Natural killer cell (primary cell): ENCODE measurements at regions not wholly inside any gene's neighbourhood (a gene's known extent, or its start where the extent isn't known, plus 50 kb on each side); places are given as distances from the start of the nearest gene placed in this dataset.

ENCODE experiments used
- ATAC-seq, 3 donors: fragments of 150-1000 bp in 2 of 3; fragments of 200-7000 bp in 1 of 3; cut with Tn5 transposase; 1 replicate in 1 of 3; 2 replicates in 2 of 3; pipeline ENCODE4 v1.10.0; 2021; ENCODE audit warnings: mild to moderate bottlenecking in 2 of 3, moderate library complexity in 2 of 3
- DNase-seq, 2 donors: peaks; one replicate each; pipeline versions ENCODE4 v3.0.0 to v3.0.0-alpha.2; 2013 to 2021; ENCODE audit warnings: mixed read lengths in 1 of 2
- H3K27ac ChIP-seq: one replicate; pipeline ENCODE4 v1.5.1; 2013; ENCODE audit warnings: mild to moderate bottlenecking, low read length
- H3K27me3 ChIP-seq: one replicate; pipeline ENCODE4 v1.6.1; 2013; ENCODE audit warnings: low read length; ENCODE audit not compliant: control insufficient read depth, insufficient read depth
- H3K36me3 ChIP-seq: one replicate; pipeline ENCODE4 v1.6.1; 2013; ENCODE audit warnings: low read length; ENCODE audit not compliant: control insufficient read depth, insufficient read depth
- H3K4me1 ChIP-seq: one replicate; pipeline ENCODE4 v1.6.1; 2013; ENCODE audit warnings: low read length; ENCODE audit not compliant: control insufficient read depth, insufficient read depth
- H3K4me3 ChIP-seq: one replicate; pipeline ENCODE4 v1.5.1; 2013; ENCODE audit warnings: low read length
- H3K9me3 ChIP-seq: one replicate; pipeline ENCODE4 v1.6.1; 2013; ENCODE audit warnings: low read length; ENCODE audit not compliant: control insufficient read depth, insufficient read depth
- H3K27ac Mint-ChIP-seq, 2 donors: one replicate each; pipeline ENCODE4 v1.8.0; 2022; ENCODE audit warnings: mild to moderate bottlenecking in 2 of 2, mixed read lengths in 2 of 2, moderate library complexity in 1 of 2
- H3K27me3 Mint-ChIP-seq, 2 donors: one replicate each; pipeline ENCODE4 v1.8.0; 2022; ENCODE audit warnings: low read depth in 2 of 2, mixed read lengths in 2 of 2
- H3K36me3 Mint-ChIP-seq: one replicate; pipeline ENCODE4 v1.8.0; 2022; ENCODE audit warnings: mixed read lengths
- H3K4me1 Mint-ChIP-seq, 2 donors: one replicate each; pipeline ENCODE4 v1.8.0; 2022; ENCODE audit warnings: mixed read lengths in 2 of 2
- H3K4me3 Mint-ChIP-seq: one replicate; pipeline ENCODE4 v1.8.0; 2022; ENCODE audit warnings: mild to moderate bottlenecking, moderate library complexity, mixed read lengths
- H3K9me3 Mint-ChIP-seq, 2 donors: one replicate each; pipeline ENCODE4 v1.8.0; 2022; ENCODE audit warnings: mixed read lengths in 2 of 2
- CTCF ChIP-seq: fragments of 200-600 bp; IDR thresholded peaks from one replicate; pipeline ENCODE4 v1.8.0; 2022; ENCODE audit warnings: antibody characterized with exemption
- WGBS: methylation state at CpG from one replicate; pipeline ENCODE4 v1.1.7; 2013; ENCODE audit warnings: missing lambda C conversion rate; ENCODE audit not compliant: insufficient coverage; 5-methylcytosine and 5-hydroxymethylcytosine counted together
- intact Hi-C: fragments of 100-400 bp; cut with micrococcal nuclease; formaldehyde crosslinking; loops from one replicate; pipeline ENCODE4 v1.14.2; 2022

- H3K4me1 ChIP-seq: no peaks in the 10 kb centered on the region
- no peaks in the 10 kb centered on the region for H3K27me3 ChIP-seq
- H3K36me3 Mint-ChIP-seq: no peaks in the 10 kb centered on the region
- no peaks in the 10 kb centered on the region for H3K4me1 Mint-ChIP-seq
- WGBS: 91% methylated on average over 9 of the region's 9 CpGs
- intact Hi-C loops: no loop called here
- H3K9me3 ChIP-seq: peaks cover 12% of the 10 kb centered on the region
- H3K27me3 Mint-ChIP-seq: no peaks in the 10 kb centered on the region
- no peak overlapping the region for H3K27ac Mint-ChIP-seq
- no peak overlapping the region for H3K27ac ChIP-seq
- TF ChIP-seq CTCF: no peak
- no peaks in the 10 kb centered on the region for H3K36me3 ChIP-seq
- H3K9me3 Mint-ChIP-seq: peaks cover under 1 to 5% of the 10 kb centered on the region in 2 donors
- H3K4me3 Mint-ChIP-seq: no peak overlapping the region
- H3K4me3 ChIP-seq: no peak overlapping the region
- no peak for DNase-seq
- no peak for ATAC-seq
Observed at GRCh38 chr6:99022039-99022609, 74.4 kb upstream of the FBXL4 start.

- H3K4me3 ChIP-seq: no peak overlapping the region
- H3K27me3 ChIP-seq: no peaks in the 10 kb centered on the region
- H3K36me3 ChIP-seq: no peaks in the 10 kb centered on the region
- peaks cover under 1% of the 10 kb centered on the region for H3K9me3 ChIP-seq
- no peak for TF ChIP-seq CTCF
- H3K27me3 Mint-ChIP-seq: no peaks in the 10 kb centered on the region
- peaks cover 0 to 4% of the 10 kb centered on the region in 2 donors for H3K9me3 Mint-ChIP-seq
- no peaks in the 10 kb centered on the region for H3K4me1 Mint-ChIP-seq
- 82% methylated on average over 1 of the region's 1 CpG for WGBS
- H3K4me1 ChIP-seq: no peaks in the 10 kb centered on the region
- no peaks in the 10 kb centered on the region for H3K36me3 Mint-ChIP-seq
- DNase-seq: no peak
- H3K27ac Mint-ChIP-seq: no peak overlapping the region
- intact Hi-C loops: no loop called here
- no peak overlapping the region for H3K4me3 Mint-ChIP-seq
- ATAC-seq: no peak
- no peak overlapping the region for H3K27ac ChIP-seq
Observed at GRCh38 chr6:99019381-99019780, 71.6 kb upstream of the FBXL4 start.

- Mint-ChIP-seq H3K9me3 (peaks cover 0 to 4% of the 10 kb centered on the region in 2 donors), H3K4me1 (no peaks in the 10 kb centered on the region), H3K27ac (no peak overlapping the region), H3K4me3 (no peak overlapping the region), H3K36me3 (no peaks in the 10 kb centered on the region), H3K27me3 (no peaks in the 10 kb centered on the region)
- TF ChIP-seq CTCF: no peak
- DNase-seq (no peak), ATAC-seq (no peak)
- no peak overlapping the region for H3K4me3 ChIP-seq
- WGBS: no CpG with 5 or more reads among the region's 1 CpG
- intact Hi-C loops: no loop called here
- no peaks in the 10 kb centered on the region for H3K4me1 ChIP-seq
- H3K27me3 ChIP-seq: no peaks in the 10 kb centered on the region
- no peaks in the 10 kb centered on the region for H3K9me3 ChIP-seq
- H3K27ac ChIP-seq: no peak overlapping the region
- H3K36me3 ChIP-seq: no peaks in the 10 kb centered on the region
Observed at GRCh38 chr6:99017150-99017549, 69.4 kb upstream of the FBXL4 start.

GRCh38 chr6:99016355-99016754 lies 68.6 kb upstream of the FBXL4 start:
- TF ChIP-seq CTCF: no peak
- no peaks in the 10 kb centered on the region for H3K36me3 Mint-ChIP-seq
- DNase-seq (no peak), ATAC-seq (no peak)
- no peak overlapping the region for H3K4me3 Mint-ChIP-seq
- H3K36me3 ChIP-seq: no peaks in the 10 kb centered on the region
- no peaks in the 10 kb centered on the region for H3K27me3 ChIP-seq
- no peak overlapping the region for H3K27ac Mint-ChIP-seq
- no peaks in the 10 kb centered on the region for H3K4me1 Mint-ChIP-seq
- no peaks in the 10 kb centered on the region for H3K4me1 ChIP-seq
- no peak overlapping the region for H3K27ac ChIP-seq
- no peak overlapping the region for H3K4me3 ChIP-seq
- no peaks in the 10 kb centered on the region for H3K9me3 ChIP-seq
- intact Hi-C loops: no loop called here
- 12% methylated on average over 1 of the region's 1 CpG for WGBS
- H3K9me3 Mint-ChIP-seq: peaks cover 0 to 4% of the 10 kb centered on the region in 2 donors
- H3K27me3 Mint-ChIP-seq: no peaks in the 10 kb centered on the region
